Fibroblast of mammary gland (primary cell): ENCODE measurements at regions not wholly inside any gene's neighbourhood (a gene's known extent, or its start where the extent isn't known, plus 50 kb on each side); places are given as distances from the start of the nearest gene placed in this dataset.
"Not testable (repeated sequence)": the region's sequence is repeated elsewhere in the genome, so short reads cannot be mapped to it uniquely, and the experiment has no call there.

Experiments used
- DNase-seq: peaks from one replicate; pipeline ENCODE4 v3.0.0-alpha.2; 2010; ENCODE audit warnings: low read depth
- H3K4me3 ChIP-seq: 2 replicates; pipeline ENCODE4 v1.5.1; 2011; ENCODE audit warnings: low read depth, mild to moderate bottlenecking, low read length, moderate library complexity; ENCODE audit not compliant: control insufficient read depth
- CTCF ChIP-seq: conservative IDR thresholded peaks from 2 replicates; pipeline ENCODE4 v1.5.1; 2011; ENCODE audit warnings: low read depth, low read length, inconsistent platforms; ENCODE audit not compliant: control insufficient read depth, insufficient read depth

- H3K4me3 ChIP-seq = no peak overlapping the region
- peak; percentile 60 for TF ChIP-seq CTCF
These were observed 53.9 kb upstream of the HEPH start for GRCh38 chrX:66110112-66110511.

GRCh38 chrX:66107860-66108259 lies 56.2 kb upstream of the HEPH start:
- not testable (repeated sequence) for DNase-seq, H3K4me3 ChIP-seq

More at GRCh38 chrX:66110112-66110511, 53.9 kb upstream of the HEPH start:
- DNase-seq = peak; percentile 39

GRCh38 chrX:66102398-66102797 lies 61.6 kb upstream of the HEPH start:
- H3K4me3 ChIP-seq, DNase-seq: not testable (repeated sequence)

GRCh38 chrX:66098162-66098561 lies 58.3 kb upstream of the VSIG4 start:
- H3K4me3 ChIP-seq = no peak overlapping the region
- DNase-seq = no peak
- no peak for TF ChIP-seq CTCF

- DNase-seq, H3K4me3 ChIP-seq: not testable (repeated sequence)
These were observed 57.1 kb upstream of the VSIG4 start for GRCh38 chrX:66096987-66097386.

GRCh38 chrX:66090004-66090403 lies 50.1 kb upstream of the VSIG4 start:
- not testable (repeated sequence) for H3K4me3 ChIP-seq, DNase-seq
